ENCODE measurements at regions not wholly inside any gene's neighbourhood (a gene's known extent, or its start where the extent isn't known, plus 50 kb on each side); places are given as distances from the start of the nearest gene placed in this dataset.

DNA sequence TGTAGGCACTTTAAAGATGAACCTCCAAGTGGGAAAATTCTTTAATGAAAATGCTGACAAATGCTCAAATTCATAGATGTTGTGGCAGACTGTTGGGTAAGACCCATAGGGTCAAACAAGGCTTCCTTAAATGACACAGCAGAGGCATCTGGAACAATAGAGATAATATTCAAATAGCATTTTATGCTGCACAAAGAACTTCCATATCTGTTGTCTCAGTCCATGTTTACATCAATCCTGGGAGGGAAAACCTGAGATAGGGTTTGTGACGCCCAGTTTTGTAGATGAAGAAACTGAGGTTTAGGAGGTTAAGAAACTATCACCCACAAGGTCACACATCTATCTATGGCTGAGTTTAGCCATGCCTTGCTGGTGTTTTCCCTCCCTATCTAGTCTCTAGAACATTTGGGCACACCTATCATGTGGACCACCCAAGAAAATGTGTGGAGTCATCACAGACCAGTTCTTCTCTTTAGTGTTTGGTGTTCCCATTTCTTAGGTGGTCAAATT is 106.4 kb downstream of the EHF start:
- TF ChIP-seq POLR2A (IDR thresholded peaks at IDR 0.05; ENCODE audit: low read length), result no peak
- TF ChIP-seq GATA1 (IDR thresholded peaks at IDR 0.05; ENCODE audit: low read depth, low read length), result no peak
